HEK293 (cell line): ENCODE measurements at regions not wholly inside any gene's neighbourhood (a gene's known extent, or its start where the extent isn't known, plus 50 kb on each side); places are given as distances from the start of the nearest gene placed in this dataset.

Experiments used
- SETDB1 ChIP-seq: IDR thresholded peaks from one replicate; pipeline ENCODE4 v1.6.1; 2017; ENCODE audit warnings: mild to moderate bottlenecking, low read length, moderate library complexity, mixed read lengths; ENCODE audit not compliant: insufficient read length
- ZNF121 ChIP-seq: fragments of 450-650 bp; formaldehyde crosslinking; IDR thresholded peaks from 2 replicates; pipeline ENCODE4 v1.5.1; 2016; ENCODE audit warnings: missing biosample characterization, missing genetic modification characterization
- ZNF157 ChIP-seq: fragments of 450-650 bp; formaldehyde crosslinking; IDR thresholded peaks from 2 replicates; pipeline ENCODE4 v1.5.1; 2016; ENCODE audit warnings: missing biosample characterization, missing genetic modification characterization
- ZNF341 ChIP-seq: fragments of 450-650 bp; formaldehyde crosslinking; IDR thresholded peaks from 2 replicates; pipeline ENCODE4; 2016; ENCODE audit warnings: low read depth, missing biosample characterization, missing genetic modification characterization
- ZNF510 ChIP-seq: fragments of 450-650 bp; formaldehyde crosslinking; IDR thresholded peaks from 2 replicates; pipeline ENCODE4 v1.5.1; 2018; ENCODE audit warnings: mild to moderate bottlenecking, missing genetic modification characterization, missing biosample characterization; ENCODE audit not compliant: insufficient replicate concordance
- ZNF707 ChIP-seq: fragments of 450-650 bp; formaldehyde crosslinking; IDR thresholded peaks from 2 replicates; pipeline ENCODE4 v1.5.1; 2016; ENCODE audit warnings: missing biosample characterization, missing genetic modification characterization
- ZNF791 ChIP-seq: fragments of 450-650 bp; formaldehyde crosslinking; IDR thresholded peaks from 2 replicates; pipeline ENCODE4 v1.5.1; 2016; ENCODE audit warnings: missing biosample characterization, missing genetic modification characterization
- ZNF830 ChIP-seq: fragments of 450-650 bp; IDR thresholded peaks from 2 replicates; pipeline ENCODE4 v1.5.0; 2018; ENCODE audit warnings: missing biosample characterization, missing genetic modification characterization, low read depth, mild to moderate bottlenecking, moderate library complexity
- ZXDB ChIP-seq: fragments of 450-650 bp; formaldehyde crosslinking; IDR thresholded peaks from 2 replicates; pipeline ENCODE4 v1.5.1; 2016; ENCODE audit warnings: missing biosample characterization, missing genetic modification characterization
- TF ChIP-seq, protein P1 (sequence below): fragments of 450-650 bp; formaldehyde crosslinking; IDR thresholded peaks from 2 replicates; pipeline ENCODE4 v1.5.1; 2016; ENCODE audit warnings: missing biosample characterization, missing genetic modification characterization
- TF ChIP-seq, protein P2 (sequence below): fragments of 450-650 bp; formaldehyde crosslinking; IDR thresholded peaks from 2 replicates; pipeline ENCODE4 v1.5.1; 2016; ENCODE audit warnings: missing biosample characterization, missing genetic modification characterization

- TF ChIP-seq SETDB1 (no peak), ZNF341 (tag by site-specific recombination) (no peak), ZNF791 (tag by site-specific recombination) (no peak), ZNF121 (tag by site-specific recombination) (no peak), ZNF707 (no peak), ZXDB (tag by site-specific recombination) (no peak), ZNF830 (tag by site-specific recombination) (no peak), ZNF157 (tag by site-specific recombination) (no peak), ZNF510 (tag by site-specific recombination) (no peak)
- TF ChIP-seq, protein P1, sequence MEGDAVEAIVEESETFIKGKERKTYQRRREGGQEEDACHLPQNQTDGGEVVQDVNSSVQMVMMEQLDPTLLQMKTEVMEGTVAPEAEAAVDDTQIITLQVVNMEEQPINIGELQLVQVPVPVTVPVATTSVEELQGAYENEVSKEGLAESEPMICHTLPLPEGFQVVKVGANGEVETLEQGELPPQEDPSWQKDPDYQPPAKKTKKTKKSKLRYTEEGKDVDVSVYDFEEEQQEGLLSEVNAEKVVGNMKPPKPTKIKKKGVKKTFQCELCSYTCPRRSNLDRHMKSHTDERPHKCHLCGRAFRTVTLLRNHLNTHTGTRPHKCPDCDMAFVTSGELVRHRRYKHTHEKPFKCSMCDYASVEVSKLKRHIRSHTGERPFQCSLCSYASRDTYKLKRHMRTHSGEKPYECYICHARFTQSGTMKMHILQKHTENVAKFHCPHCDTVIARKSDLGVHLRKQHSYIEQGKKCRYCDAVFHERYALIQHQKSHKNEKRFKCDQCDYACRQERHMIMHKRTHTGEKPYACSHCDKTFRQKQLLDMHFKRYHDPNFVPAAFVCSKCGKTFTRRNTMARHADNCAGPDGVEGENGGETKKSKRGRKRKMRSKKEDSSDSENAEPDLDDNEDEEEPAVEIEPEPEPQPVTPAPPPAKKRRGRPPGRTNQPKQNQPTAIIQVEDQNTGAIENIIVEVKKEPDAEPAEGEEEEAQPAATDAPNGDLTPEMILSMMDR (tag by site-specific recombination), result no peak
- TF ChIP-seq, protein P2, sequence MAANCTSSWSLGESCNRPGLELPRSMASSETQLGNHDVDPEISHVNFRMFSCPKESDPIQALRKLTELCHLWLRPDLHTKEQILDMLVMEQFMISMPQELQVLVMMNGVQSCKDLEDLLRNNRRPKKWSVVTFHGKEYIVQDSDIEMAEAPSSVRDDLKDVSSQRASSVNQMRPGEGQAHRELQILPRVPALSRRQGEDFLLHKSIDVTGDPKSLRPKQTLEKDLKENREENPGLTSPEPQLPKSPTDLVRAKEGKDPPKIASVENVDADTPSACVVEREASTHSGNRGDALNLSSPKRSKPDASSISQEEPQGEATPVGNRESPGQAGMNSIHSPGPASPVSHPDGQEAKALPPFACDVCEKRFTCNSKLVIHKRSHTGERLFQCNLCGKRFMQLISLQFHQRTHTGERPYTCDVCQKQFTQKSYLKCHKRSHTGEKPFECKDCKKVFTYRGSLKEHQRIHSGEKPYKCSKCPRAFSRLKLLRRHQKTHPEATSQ (tag by site-specific recombination), result no peak
Measured at GRCh38 chr4:32574803-32575202, 1854.6 kb downstream of the PCDH7 start.
